Muscle of leg (tissue), 3 donors: ENCODE measurements at regions not wholly inside any gene's neighbourhood (a gene's known extent, or its start where the extent isn't known, plus 50 kb on each side); places are given as distances from the start of the nearest gene placed in this dataset.
A peak's percentile ranks its signal among the peaks of the same experiment; 100 is the strongest.
"Not testable (repeated sequence)": the region's sequence is repeated elsewhere in the genome, so short reads cannot be mapped to it uniquely, and the experiment has no call there.

ENCODE experiments used
- DNase-seq: peaks from one replicate; pipeline ENCODE4 v3.0.0; 2013
- H3K27ac ChIP-seq: one replicate; pipeline ENCODE4 v1.5.1; 2013; ENCODE audit warnings: mild to moderate bottlenecking, low read length, control low read depth
- H3K27me3 ChIP-seq: one replicate; pipeline ENCODE4 v1.6.1; 2013; ENCODE audit warnings: low read length; ENCODE audit not compliant: control insufficient read depth, insufficient read depth
- H3K36me3 ChIP-seq: one replicate; pipeline ENCODE4 v1.6.1; 2013; ENCODE audit warnings: low read length; ENCODE audit not compliant: control insufficient read depth, insufficient read depth
- H3K4me1 ChIP-seq: one replicate; pipeline ENCODE4 v1.6.1; 2013; ENCODE audit warnings: low read length; ENCODE audit not compliant: control insufficient read depth, insufficient read depth
- H3K4me3 ChIP-seq: one replicate; pipeline ENCODE4 v1.5.1; 2013; ENCODE audit warnings: low read length, control low read depth
- H3K9me3 ChIP-seq: replicated peaks from 2 replicates; pipeline ENCODE4 v1.6.1; 2013; ENCODE audit warnings: low read depth, low read length; ENCODE audit not compliant: control insufficient read depth
- WGBS: methylation state at CpG from one replicate; pipeline ENCODE4 v1.1.5; 2013; ENCODE audit warnings: missing lambda C conversion rate; ENCODE audit not compliant: insufficient coverage; 5-methylcytosine and 5-hydroxymethylcytosine counted together

DNA sequence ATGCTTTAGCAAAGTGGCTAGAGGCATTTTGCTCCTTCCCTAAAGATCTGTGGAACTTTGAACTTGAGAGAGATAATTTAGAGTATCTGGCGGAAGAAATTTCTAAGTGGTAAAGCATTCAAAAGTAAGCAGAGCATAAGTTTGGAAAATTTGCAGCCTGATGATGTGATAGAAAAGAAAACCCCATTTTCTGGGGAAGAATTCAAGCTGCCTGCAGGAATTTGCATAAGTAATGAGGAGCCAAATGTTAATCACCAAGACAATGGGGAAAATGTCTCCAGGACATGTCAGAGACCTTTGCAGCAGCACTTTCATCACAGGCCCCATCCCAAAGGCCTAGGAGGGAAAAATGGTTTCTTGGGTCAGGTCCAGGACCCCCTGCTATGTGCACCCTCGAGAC, 519.5 kb downstream of the IRS1 start:
- WGBS: 80% methylated on average over 2 of the region's 2 CpGs

DNA sequence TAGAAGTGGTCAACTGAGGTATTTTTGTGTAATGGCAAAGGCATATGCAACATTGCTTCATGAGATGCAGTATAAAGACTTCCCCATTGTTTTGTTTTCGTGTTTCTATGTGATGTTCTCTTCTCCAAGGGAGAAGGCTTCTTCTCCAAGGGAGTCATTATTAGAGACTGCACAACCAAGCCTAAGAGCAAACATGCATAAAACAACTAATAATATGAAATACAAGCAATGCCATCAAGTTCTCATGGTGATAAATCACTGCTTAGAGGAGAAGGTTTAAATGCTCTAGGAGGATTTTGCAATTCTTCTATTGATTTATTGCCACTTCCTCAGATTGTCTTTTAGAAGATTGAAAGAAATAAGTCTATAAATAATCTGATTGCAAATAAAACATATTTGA, 524.4 kb downstream of the IRS1 start:
- H3K4me1 ChIP-seq: no peaks in the 10 kb centered on the region
- no CpG with 5 or more reads among the region's 1 CpG for WGBS
- no peak for DNase-seq
- no peaks in the 10 kb centered on the region for H3K36me3 ChIP-seq
- H3K9me3 ChIP-seq: no peaks in the 10 kb centered on the region
- H3K27ac ChIP-seq: no peak overlapping the region
- H3K27me3 ChIP-seq: no peaks in the 10 kb centered on the region
- no peak overlapping the region for H3K4me3 ChIP-seq

More for the DNA sequence above, 519.5 kb downstream of the IRS1 start:
- not testable (repeated sequence) for H3K4me3 ChIP-seq, H3K4me1 ChIP-seq, H3K27me3 ChIP-seq, H3K36me3 ChIP-seq, H3K9me3 ChIP-seq, DNase-seq, H3K27ac ChIP-seq

- DNase-seq: no peak
- no peaks in the 10 kb centered on the region for H3K4me1 ChIP-seq
- H3K9me3 ChIP-seq: no peaks in the 10 kb centered on the region
- H3K36me3 ChIP-seq: no peaks in the 10 kb centered on the region
- no peaks in the 10 kb centered on the region for H3K27me3 ChIP-seq
- no peak overlapping the region for H3K4me3 ChIP-seq
- WGBS: no CpG with 5 or more reads among the region's 8 CpGs
- H3K27ac ChIP-seq: no peak overlapping the region
Measured at GRCh38 chr2:226274143-226274542, 525.5 kb downstream of the IRS1 start.

DNA sequence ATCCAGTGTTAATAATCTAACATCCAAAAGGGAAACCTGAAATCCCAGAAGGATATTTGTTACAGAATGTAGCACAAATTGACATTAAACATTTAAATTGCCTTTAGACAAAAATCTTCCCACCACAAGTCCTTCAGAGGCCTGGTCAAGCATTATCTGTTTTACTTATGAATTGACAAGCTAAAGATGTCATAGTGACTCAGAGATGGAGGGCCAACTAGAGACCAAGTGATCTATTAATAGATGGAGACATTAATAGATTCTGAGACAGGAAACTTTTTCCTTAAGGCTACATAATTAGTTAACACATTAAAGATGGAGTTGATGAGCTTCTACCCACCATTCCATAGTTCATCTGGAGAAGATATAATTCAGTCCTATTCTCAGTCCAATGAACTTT, 526.2 kb downstream of the IRS1 start:
- Histone ChIP-seq H3K36me3 (no peaks in the 10 kb centered on the region), H3K27me3 (no peaks in the 10 kb centered on the region), H3K27ac (no peak overlapping the region), H3K9me3 (no peaks in the 10 kb centered on the region), H3K4me3 (no peak overlapping the region), H3K4me1 (no peaks in the 10 kb centered on the region)
- no peak for DNase-seq

GRCh38 chr2:226272435-226272834, 527.2 kb downstream of the IRS1 start:
- no peak for DNase-seq
- H3K4me1 ChIP-seq: no peaks in the 10 kb centered on the region
- WGBS: 40% methylated on average over 1 of the region's 1 CpG
- H3K36me3 ChIP-seq: no peaks in the 10 kb centered on the region
- H3K9me3 ChIP-seq: no peaks in the 10 kb centered on the region
- H3K4me3 ChIP-seq: no peak overlapping the region
- no peaks in the 10 kb centered on the region for H3K27me3 ChIP-seq
- no peak overlapping the region for H3K27ac ChIP-seq

DNA sequence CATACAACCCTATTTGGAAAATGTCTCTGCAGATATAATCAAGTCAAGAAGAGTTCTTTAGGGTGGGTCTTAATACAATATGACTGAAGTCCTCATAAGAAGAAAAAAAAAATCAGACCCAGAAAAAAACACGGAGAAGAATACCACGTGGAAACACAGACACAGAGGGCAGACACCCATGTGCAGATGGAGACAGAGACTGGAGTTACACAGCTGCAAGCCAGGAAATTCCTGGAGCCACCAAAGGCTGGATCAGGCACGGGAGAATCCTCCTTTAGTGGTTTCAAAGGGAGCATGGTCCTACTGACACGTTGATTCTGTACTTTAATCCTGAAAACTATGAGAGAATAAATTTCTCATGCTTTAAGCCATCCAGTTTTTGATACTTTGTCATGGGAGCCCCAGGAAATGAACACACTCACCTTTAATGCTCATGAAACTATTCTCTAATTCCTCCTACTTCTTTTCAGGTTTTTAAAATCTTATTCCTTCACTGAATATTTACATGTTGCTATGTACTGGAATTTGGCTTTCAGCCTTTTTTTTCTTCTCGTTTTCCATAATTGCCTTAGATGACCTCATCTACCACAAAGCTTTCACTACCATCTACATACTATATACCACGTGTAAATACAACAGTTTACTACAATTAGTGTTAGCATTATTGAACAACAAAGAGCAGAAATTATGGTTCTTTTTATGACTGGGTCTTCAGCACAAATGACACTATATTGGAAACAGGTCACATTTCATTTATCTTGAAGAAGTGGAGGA, 529.1 kb downstream of the IRS1 start:
- H3K27ac ChIP-seq: no peak overlapping the region
- H3K9me3 ChIP-seq: no peaks in the 10 kb centered on the region
- no peak for DNase-seq
- no peak overlapping the region for H3K4me3 ChIP-seq
- no peaks in the 10 kb centered on the region for H3K27me3 ChIP-seq
- no peaks in the 10 kb centered on the region for H3K36me3 ChIP-seq
- WGBS: 42% methylated on average over 3 of the region's 6 CpGs
- H3K4me1 ChIP-seq: no peaks in the 10 kb centered on the region

GRCh38 chr2:226267516-226268289, 531.9 kb downstream of the IRS1 start:
- DNase-seq: no peak
- no peaks in the 10 kb centered on the region for H3K9me3 ChIP-seq
- 52% methylated on average over 3 of the region's 3 CpGs for WGBS

DNA sequence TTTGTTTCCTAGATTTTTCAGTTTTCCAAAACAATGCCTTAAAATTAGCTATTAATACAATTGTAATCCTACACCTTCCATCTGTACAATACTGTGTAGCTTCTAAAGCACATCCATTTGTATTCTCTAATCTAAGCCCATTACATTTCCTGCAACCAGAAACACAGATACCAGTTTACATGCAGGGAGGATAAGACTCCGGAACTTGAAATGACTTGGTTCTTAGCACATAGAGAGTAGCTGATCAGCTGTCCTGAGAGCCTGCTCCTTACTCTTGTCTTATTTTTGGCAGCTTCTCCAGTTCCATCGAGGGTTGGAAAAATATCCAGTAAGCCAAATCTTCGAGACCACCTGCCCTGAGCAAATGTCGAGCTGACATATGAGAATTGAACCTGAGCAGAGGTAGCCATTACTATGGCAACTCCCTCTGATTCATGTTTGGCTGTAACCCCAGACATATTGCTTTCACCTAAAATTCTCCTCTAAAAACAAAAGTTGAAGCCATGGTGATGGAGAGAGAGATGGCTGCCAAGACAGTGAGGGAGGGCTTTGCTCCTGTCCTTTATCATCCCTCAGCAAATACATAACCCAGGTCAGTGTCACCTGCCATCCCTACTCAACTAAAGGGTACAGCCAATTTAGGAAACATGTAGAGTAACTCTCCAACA, 542.8 kb downstream of the IRS1 start:
- no peak overlapping the region for H3K4me3 ChIP-seq
- 28% methylated on average over 3 of the region's 4 CpGs for WGBS
- peak; percentile 54 for DNase-seq

More at GRCh38 chr2:226267516-226268289, 531.9 kb downstream of the IRS1 start:
- Histone ChIP-seq H3K36me3 (no peaks in the 10 kb centered on the region), H3K27me3 (no peaks in the 10 kb centered on the region), H3K27ac (no peak overlapping the region), H3K4me3 (no peak overlapping the region), H3K4me1 (no peaks in the 10 kb centered on the region)

DNA sequence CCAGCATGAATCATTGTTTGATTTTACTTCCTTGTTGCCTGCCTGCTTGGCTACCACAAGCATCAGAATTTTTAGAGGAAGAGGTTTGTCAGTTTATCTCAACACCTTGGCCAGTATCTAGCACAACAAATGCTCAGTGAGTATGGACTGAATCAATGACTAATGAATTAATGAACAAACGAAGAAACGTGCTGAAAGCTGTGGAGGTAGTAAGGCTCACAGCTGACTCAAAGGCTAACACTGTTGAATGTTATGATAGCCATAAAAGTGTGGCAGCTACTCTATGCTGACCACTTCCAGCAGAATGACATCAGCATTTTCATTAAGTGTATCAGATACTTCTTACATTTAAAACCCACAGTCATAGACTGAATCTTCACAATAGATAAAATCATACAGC, 543.4 kb downstream of the IRS1 start:
- Histone ChIP-seq H3K27ac (peak overlapping the region; percentile 65), H3K36me3 (no peaks in the 10 kb centered on the region), H3K27me3 (no peaks in the 10 kb centered on the region), H3K9me3 (no peaks in the 10 kb centered on the region), H3K4me3 (no peak overlapping the region), H3K4me1 (peaks cover 3% of the 10 kb centered on the region)
- peak; percentile 24 for DNase-seq
- WGBS: 86% methylated on average over 2 of the region's 2 CpGs

More for the DNA sequence above, 542.8 kb downstream of the IRS1 start:
- Histone ChIP-seq H3K4me1 (peaks cover 3% of the 10 kb centered on the region), H3K36me3 (no peaks in the 10 kb centered on the region), H3K9me3 (no peaks in the 10 kb centered on the region), H3K27ac (peak overlapping the region; percentile 65), H3K27me3 (no peaks in the 10 kb centered on the region)

DNA sequence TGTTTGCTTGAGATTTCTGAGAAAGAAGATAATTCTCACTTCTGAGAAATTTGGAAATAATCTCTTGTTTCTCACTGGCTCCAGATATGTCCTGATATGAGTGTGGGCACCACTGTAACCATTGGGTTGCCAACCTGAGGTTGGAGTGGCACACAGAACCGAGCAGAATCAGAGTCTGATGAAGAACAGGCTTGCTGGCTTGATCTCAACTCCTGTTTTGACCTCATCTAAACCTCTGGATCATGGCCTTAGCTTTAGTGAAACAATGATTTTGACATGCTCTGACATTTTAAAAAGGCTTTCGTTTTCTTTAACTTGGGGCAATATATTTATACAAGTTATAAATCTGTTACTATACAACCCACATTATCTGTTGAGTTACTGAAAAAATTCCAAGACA, 548.0 kb downstream of the IRS1 start:
- no peak overlapping the region for H3K27ac ChIP-seq
- H3K9me3 ChIP-seq: no peaks in the 10 kb centered on the region
- 78% methylated on average over 1 of the region's 2 CpGs for WGBS
- H3K4me3 ChIP-seq: no peak overlapping the region
- DNase-seq: no peak
- H3K4me1 ChIP-seq: no peaks in the 10 kb centered on the region
- H3K27me3 ChIP-seq: no peaks in the 10 kb centered on the region
- no peaks in the 10 kb centered on the region for H3K36me3 ChIP-seq
